Mesothelial cell of epicardium (in vitro differentiated cells): ENCODE measurements at regions not wholly inside any gene's neighbourhood (a gene's known extent, or its start where the extent isn't known, plus 50 kb on each side); places are given as distances from the start of the nearest gene placed in this dataset.

ENCODE experiments used
- DNase-seq, 2 experiments: peaks; one replicate each; pipeline ENCODE4 v3.0.0; 2021; ENCODE audit warnings: low spot score in 2 of 2; ENCODE audit not compliant: unreplicated experiment in 2 of 2
- H3K27ac Mint-ChIP-seq: 2 replicates; pipeline ENCODE4 v1.8.0; 2021; ENCODE audit warnings: mixed read lengths
- H3K27me3 Mint-ChIP-seq: 2 replicates; pipeline ENCODE4 v1.8.0; 2021; ENCODE audit warnings: low read depth, mixed read lengths
- H3K36me3 Mint-ChIP-seq: 2 replicates; pipeline ENCODE4 v1.8.0; 2021; ENCODE audit warnings: mixed read lengths
- H3K4me1 Mint-ChIP-seq: 2 replicates; pipeline ENCODE4 v1.8.0; 2021; ENCODE audit warnings: mixed read lengths
- H3K4me3 Mint-ChIP-seq: 2 replicates; pipeline ENCODE4 v1.8.0; 2021; ENCODE audit warnings: mild to moderate bottlenecking, moderate library complexity, mixed read lengths
- H3K9me3 Mint-ChIP-seq: 2 replicates; pipeline ENCODE4 v1.8.0; 2021; ENCODE audit warnings: mixed read lengths
- CTCF ChIP-seq: fragments of 200-600 bp; sonication (generic); IDR thresholded peaks from one replicate; pipeline ENCODE4 v1.5.0; 2021; ENCODE audit warnings: antibody characterized with exemption; ENCODE audit not compliant: unreplicated experiment

DNA sequence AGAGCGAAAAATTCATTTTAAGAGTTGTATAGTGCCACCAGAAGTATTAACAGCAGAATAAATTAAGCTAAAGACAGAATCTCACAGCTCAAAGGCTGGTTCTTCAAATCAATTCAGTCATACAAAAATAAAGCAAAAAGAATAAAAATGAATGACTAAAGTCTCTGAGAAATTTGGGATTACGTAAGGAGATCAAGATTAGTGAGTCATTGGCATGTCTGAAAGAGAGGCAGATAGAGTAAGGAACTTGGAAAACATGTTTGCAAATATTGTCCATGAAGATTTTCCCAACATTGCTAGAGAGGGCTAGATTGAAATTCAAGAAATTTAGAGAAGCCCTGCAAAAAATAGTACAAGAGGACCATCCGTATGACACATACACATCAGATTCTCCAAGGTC, 1413.9 kb upstream of the ADGRB3 start:
- no peak overlapping the region for H3K4me3 Mint-ChIP-seq
- no peak overlapping the region for H3K27ac Mint-ChIP-seq
- no peaks in the 10 kb centered on the region for H3K36me3 Mint-ChIP-seq
- no peaks in the 10 kb centered on the region for H3K4me1 Mint-ChIP-seq
- no peak for TF ChIP-seq CTCF
- H3K9me3 Mint-ChIP-seq, result no peaks in the 10 kb centered on the region
- DNase-seq, result no peak
- H3K27me3 Mint-ChIP-seq, result peaks cover 5% of the 10 kb centered on the region

- Mint-ChIP-seq H3K27me3 (peaks cover 5% of the 10 kb centered on the region), H3K9me3 (no peaks in the 10 kb centered on the region), H3K4me3 (no peak overlapping the region), H3K4me1 (no peaks in the 10 kb centered on the region), H3K27ac (no peak overlapping the region), H3K36me3 (no peaks in the 10 kb centered on the region)
- no peak for TF ChIP-seq CTCF
- no peak for DNase-seq
Observed at GRCh38 chr6:67219346-67219745, 1415.7 kb upstream of the ADGRB3 start.

DNA sequence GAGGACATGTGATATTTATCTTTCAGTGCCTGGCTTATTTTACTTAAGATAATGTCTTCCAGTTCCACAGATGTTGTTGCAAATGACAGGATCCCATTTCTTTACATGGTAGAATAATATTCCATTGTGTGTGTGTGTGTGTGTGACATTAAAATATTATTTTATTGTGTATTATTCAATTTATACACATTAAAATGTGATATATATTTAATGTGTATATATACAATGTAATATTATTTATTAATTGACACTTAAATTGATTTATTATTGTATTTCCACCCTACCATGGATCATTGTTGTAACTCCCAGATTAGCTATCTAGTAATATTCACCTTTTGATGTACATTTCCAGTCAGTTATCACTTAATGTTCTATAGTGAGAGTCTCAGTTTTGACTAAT, 1422.5 kb upstream of the ADGRB3 start:
- Mint-ChIP-seq H3K27me3 (no peaks in the 10 kb centered on the region), H3K27ac (no peak overlapping the region), H3K9me3 (no peaks in the 10 kb centered on the region), H3K4me3 (no peak overlapping the region), H3K36me3 (no peaks in the 10 kb centered on the region), H3K4me1 (no peaks in the 10 kb centered on the region)
- no peak for TF ChIP-seq CTCF
- DNase-seq, result no peak

DNA sequence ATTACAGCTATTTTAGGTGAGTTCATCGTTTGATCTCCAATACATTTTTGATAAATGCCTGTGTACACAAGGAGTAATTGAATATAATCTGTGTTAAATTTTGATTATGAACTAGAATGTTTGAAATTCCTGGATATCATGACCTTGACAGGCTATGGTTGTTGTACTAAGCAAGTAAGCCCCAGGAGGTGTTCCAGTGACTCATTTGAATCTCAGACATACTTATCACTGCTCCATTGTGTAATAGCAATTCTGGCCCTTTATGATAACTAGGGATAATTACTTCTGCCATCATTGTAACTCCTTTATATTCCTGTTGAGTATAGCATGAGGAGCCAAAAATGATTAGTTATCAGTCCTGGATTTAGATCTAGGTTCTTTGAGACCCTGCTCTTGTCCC, 1424.6 kb upstream of the ADGRB3 start:
- no peaks in the 10 kb centered on the region for H3K4me1 Mint-ChIP-seq
- no peaks in the 10 kb centered on the region for H3K9me3 Mint-ChIP-seq
- TF ChIP-seq CTCF, result no peak
- no peak for DNase-seq
- H3K36me3 Mint-ChIP-seq, result no peaks in the 10 kb centered on the region
- no peaks in the 10 kb centered on the region for H3K27me3 Mint-ChIP-seq
- no peak overlapping the region for H3K27ac Mint-ChIP-seq
- no peak overlapping the region for H3K4me3 Mint-ChIP-seq

GRCh38 chr6:67201563-67201962, 1433.5 kb upstream of the ADGRB3 start:
- Mint-ChIP-seq H3K4me3 (no peak overlapping the region), H3K27me3 (no peaks in the 10 kb centered on the region), H3K9me3 (peaks cover 6% of the 10 kb centered on the region), H3K4me1 (no peaks in the 10 kb centered on the region), H3K36me3 (no peaks in the 10 kb centered on the region), H3K27ac (no peak overlapping the region)
- no peak for DNase-seq
- no peak for TF ChIP-seq CTCF

DNA sequence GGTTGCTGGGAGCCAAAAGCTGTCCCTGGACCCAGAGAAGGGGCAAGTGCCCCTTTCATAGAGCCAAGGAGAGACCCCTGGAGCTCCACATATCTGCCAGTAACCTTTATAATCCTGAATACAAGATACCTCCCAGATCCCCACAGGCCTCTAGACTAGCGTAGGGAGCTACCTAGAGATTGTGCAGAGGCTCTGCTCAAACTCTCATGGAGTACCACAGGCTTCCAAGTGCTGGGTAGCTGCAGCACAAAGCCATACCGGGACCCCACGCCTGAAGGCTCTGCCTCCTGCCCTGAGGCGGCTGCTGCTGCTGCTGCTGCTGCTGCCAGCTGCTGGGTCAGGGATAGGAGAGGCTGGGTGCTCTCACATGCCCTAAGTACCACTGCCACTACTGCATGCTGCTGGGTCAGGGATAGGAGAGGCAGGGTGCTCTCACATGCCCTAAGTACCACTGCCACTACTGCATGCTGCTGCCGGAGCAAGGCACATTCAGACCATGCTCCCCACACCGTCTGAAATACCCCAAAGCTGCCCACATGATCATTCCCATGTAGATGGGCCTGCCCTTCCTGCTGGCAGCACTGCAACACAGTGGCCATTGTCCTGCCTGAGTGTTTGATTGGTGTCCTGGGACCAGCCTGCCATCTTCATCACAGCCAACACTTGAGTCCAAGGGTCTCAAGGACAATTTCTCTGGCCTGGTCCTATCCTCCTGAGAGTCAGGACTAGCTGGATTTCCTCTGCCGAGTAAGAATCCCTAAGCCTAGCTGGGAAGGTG, 1434.3 kb upstream of the ADGRB3 start:
- TF ChIP-seq CTCF, result no peak
- H3K4me3 Mint-ChIP-seq, result no peak overlapping the region
- no peaks in the 10 kb centered on the region for H3K36me3 Mint-ChIP-seq
- no peak for DNase-seq
- H3K27ac Mint-ChIP-seq, result no peak overlapping the region
- no peaks in the 10 kb centered on the region for H3K27me3 Mint-ChIP-seq
- no peaks in the 10 kb centered on the region for H3K4me1 Mint-ChIP-seq
- H3K9me3 Mint-ChIP-seq, result peaks cover 6% of the 10 kb centered on the region
